ENCODE measurements at regions not wholly inside any gene's neighbourhood (a gene's known extent, or its start where the extent isn't known, plus 50 kb on each side); places are given as distances from the start of the nearest gene placed in this dataset.

- H3K4me3 ChIP-seq, result no peak overlapping the region
- H3K36me3 ChIP-seq, result no peaks in the 10 kb centered on the region
- H3K27me3 ChIP-seq, result peaks cover 34% of the 10 kb centered on the region
- WGBS, 2 donors (ENCODE audit: low coverage in 1 of 2), result 60 to 93% methylated on average over 3 to 4 of the region's 5 CpGs
- no peak for ATAC-seq
- no peak for TF ChIP-seq POLR2AphosphoS5 (IDR thresholded peaks at IDR 0.05)
- TF ChIP-seq POLR2A (IDR thresholded peaks at IDR 0.05), result no peak
- TF ChIP-seq EP300 (IDR thresholded peaks at IDR 0.05), result no peak
- TF ChIP-seq, protein P1, sequence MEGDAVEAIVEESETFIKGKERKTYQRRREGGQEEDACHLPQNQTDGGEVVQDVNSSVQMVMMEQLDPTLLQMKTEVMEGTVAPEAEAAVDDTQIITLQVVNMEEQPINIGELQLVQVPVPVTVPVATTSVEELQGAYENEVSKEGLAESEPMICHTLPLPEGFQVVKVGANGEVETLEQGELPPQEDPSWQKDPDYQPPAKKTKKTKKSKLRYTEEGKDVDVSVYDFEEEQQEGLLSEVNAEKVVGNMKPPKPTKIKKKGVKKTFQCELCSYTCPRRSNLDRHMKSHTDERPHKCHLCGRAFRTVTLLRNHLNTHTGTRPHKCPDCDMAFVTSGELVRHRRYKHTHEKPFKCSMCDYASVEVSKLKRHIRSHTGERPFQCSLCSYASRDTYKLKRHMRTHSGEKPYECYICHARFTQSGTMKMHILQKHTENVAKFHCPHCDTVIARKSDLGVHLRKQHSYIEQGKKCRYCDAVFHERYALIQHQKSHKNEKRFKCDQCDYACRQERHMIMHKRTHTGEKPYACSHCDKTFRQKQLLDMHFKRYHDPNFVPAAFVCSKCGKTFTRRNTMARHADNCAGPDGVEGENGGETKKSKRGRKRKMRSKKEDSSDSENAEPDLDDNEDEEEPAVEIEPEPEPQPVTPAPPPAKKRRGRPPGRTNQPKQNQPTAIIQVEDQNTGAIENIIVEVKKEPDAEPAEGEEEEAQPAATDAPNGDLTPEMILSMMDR (IDR thresholded peaks at IDR 0.05), result no peak
- no peaks in the 10 kb centered on the region for H3K4me1 ChIP-seq
- no peaks in the 10 kb centered on the region for H3K9me3 ChIP-seq
- no peak overlapping the region for H3K27ac ChIP-seq
These were observed 1044.6 kb downstream of the VRK1 start for GRCh38 chr14:97841762-97842161.

DNA sequence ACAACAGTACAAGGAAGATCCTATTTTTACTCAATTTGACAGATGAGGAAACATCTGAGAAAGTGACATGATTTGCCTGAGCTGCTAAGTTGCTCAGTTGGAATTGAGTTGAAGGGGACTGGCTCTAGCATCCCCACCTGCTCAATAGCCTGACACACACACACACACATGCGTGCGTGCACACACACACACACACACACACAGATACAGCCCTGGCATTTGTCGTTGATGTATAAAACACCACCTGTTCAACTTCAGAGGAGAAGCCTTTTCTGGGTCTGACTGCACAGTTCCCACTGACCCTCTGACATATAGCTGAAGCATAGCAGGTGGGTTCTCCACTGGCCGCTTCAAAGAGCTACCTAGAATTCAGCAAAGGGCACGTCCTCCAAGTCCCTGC, 1045.9 kb downstream of the VRK1 start:
- H3K9me3 ChIP-seq, result no peaks in the 10 kb centered on the region
- no peak overlapping the region for H3K4me3 ChIP-seq
- H3K36me3 ChIP-seq, result no peaks in the 10 kb centered on the region
- peaks cover 34% of the 10 kb centered on the region for H3K27me3 ChIP-seq
- H3K4me1 ChIP-seq, result no peaks in the 10 kb centered on the region
- ATAC-seq, result no peak
- H3K27ac ChIP-seq, result no peak overlapping the region
- no peak for TF ChIP-seq EP300 (IDR thresholded peaks at IDR 0.05)
- TF ChIP-seq, protein P1 (IDR thresholded peaks at IDR 0.05), result no peak
- TF ChIP-seq POLR2AphosphoS5 (IDR thresholded peaks at IDR 0.05), result no peak
- no peak for TF ChIP-seq POLR2A (IDR thresholded peaks at IDR 0.05)
- 20 to 40% methylated on average over 1 to 5 of the region's 5 CpGs for WGBS, 2 donors (ENCODE audit: low coverage in 1 of 2)

- no peak for TF ChIP-seq POLR2A (IDR thresholded peaks at IDR 0.05)
- no peak for TF ChIP-seq EP300 (IDR thresholded peaks at IDR 0.05)
- TF ChIP-seq, protein P1 (IDR thresholded peaks at IDR 0.05), result no peak
- TF ChIP-seq POLR2AphosphoS5 (IDR thresholded peaks at IDR 0.05), result no peak
- no peaks in the 10 kb centered on the region for H3K9me3 ChIP-seq
- H3K36me3 ChIP-seq, result no peaks in the 10 kb centered on the region
- H3K4me1 ChIP-seq, result no peaks in the 10 kb centered on the region
- H3K27ac ChIP-seq, result no peak overlapping the region
- 100% methylated on average over 1 of the region's 2 CpGs; no CpG with 5 or more reads in 1 of the 2 donors for WGBS, 2 donors (ENCODE audit: low coverage in 1 of 2)
- H3K4me3 ChIP-seq, result no peak overlapping the region
- no peak for ATAC-seq
- H3K27me3 ChIP-seq, result peaks cover 31% of the 10 kb centered on the region
These were observed 1046.9 kb downstream of the VRK1 start for GRCh38 chr14:97844042-97844441.

GRCh38 chr14:97846156-97846555, 1049.0 kb downstream of the VRK1 start:
- WGBS, 2 donors (ENCODE audit: low coverage in 1 of 2), result 83 to 93% methylated on average over 1 of the region's 1 CpG
- ATAC-seq, result no peak
- Histone ChIP-seq H3K9me3 (no peaks in the 10 kb centered on the region), H3K4me3 (no peak overlapping the region), H3K27ac (no peak overlapping the region), H3K4me1 (no peaks in the 10 kb centered on the region), H3K36me3 (no peaks in the 10 kb centered on the region), H3K27me3 (peaks cover 20% of the 10 kb centered on the region)
- TF ChIP-seq, protein P1 (IDR thresholded peaks at IDR 0.05), result no peak
- TF ChIP-seq POLR2AphosphoS5 (IDR thresholded peaks at IDR 0.05), result no peak
- no peak for TF ChIP-seq EP300 (IDR thresholded peaks at IDR 0.05)
- TF ChIP-seq POLR2A (IDR thresholded peaks at IDR 0.05), result no peak

DNA sequence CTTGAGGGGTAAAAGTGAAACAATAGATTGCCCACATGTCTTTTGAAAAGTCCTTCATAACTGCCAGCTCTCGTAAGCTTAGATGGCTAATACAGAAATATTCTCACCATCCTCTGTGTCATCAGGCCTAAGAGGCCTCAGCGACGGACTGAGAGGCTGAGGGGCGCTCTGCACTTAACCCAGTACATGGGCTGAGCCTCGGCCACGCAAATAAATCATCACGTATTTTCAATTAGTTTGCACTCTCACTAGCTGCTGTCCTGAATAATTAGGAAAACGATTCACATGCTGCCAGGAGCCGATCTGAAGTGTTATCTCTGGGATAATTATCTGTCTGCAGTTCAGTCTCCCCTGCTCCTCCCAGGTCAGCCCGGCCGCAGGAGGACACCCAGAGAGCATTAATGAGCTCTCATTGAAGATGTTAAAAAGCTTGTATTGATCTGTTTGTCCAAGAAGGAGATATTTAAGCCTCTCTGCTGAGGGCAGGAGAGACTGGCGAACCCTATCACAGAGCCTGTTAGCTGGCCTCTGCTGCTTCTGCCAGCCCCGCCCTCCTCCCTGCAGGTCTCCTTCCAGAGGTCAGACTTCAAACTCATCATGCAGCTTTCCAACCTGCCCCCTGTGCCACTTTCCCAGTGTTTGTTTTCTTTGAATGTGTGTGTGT, 1051.3 kb downstream of the VRK1 start:
- TF ChIP-seq, protein P1 (IDR thresholded peaks at IDR 0.05), result no peak
- TF ChIP-seq EP300 (IDR thresholded peaks at IDR 0.05) (no peak), POLR2A (IDR thresholded peaks at IDR 0.05) (no peak), POLR2AphosphoS5 (IDR thresholded peaks at IDR 0.05) (no peak)
- Histone ChIP-seq H3K27ac (no peak overlapping the region), H3K9me3 (no peaks in the 10 kb centered on the region), H3K4me3 (no peak overlapping the region), H3K36me3 (no peaks in the 10 kb centered on the region), H3K4me1 (no peaks in the 10 kb centered on the region), H3K27me3 (peaks cover 10% of the 10 kb centered on the region)
- 35 to 37% methylated on average over 3 to 11 of the region's 13 CpGs for WGBS, 2 donors (ENCODE audit: low coverage in 1 of 2)
- no peak for ATAC-seq
